ENCODE measurements at regions not wholly inside any gene's neighbourhood (a gene's known extent, or its start where the extent isn't known, plus 50 kb on each side); places are given as distances from the start of the nearest gene placed in this dataset.
"Not testable (repeated sequence)": the region's sequence is repeated elsewhere in the genome, so short reads cannot be mapped to it uniquely, and the experiment has no call there.

GRCh38 chr5:38680094-38680825 is 123.8 kb upstream of the LIFR start:
- no peak for DNase-seq

GRCh38 chr5:38681029-38681706 is 124.7 kb upstream of the LIFR start:
- no peak for DNase-seq

GRCh38 chr5:38681966-38682365 is 125.5 kb upstream of the LIFR start:
- DNase-seq: no peak

GRCh38 chr5:38686658-38687057 is 130.2 kb upstream of the LIFR start:
- no peak for DNase-seq

- no peak for DNase-seq
Observed at GRCh38 chr5:38692346-38692745, 135.9 kb upstream of the LIFR start.

- DNase-seq: no peak
Observed at GRCh38 chr5:38692781-38693527, 136.5 kb upstream of the LIFR start.

GRCh38 chr5:38695021-38695958 is 138.8 kb upstream of the LIFR start:
- DNase-seq: no peak

- DNase-seq: no peak
Observed at GRCh38 chr5:38697013-38697412, 140.6 kb upstream of the LIFR start.

- not testable (repeated sequence) for DNase-seq
Observed at GRCh38 chr5:38705529-38705928, 140.3 kb upstream of the OSMR start.

GRCh38 chr5:38706376-38706775 is 139.4 kb upstream of the OSMR start:
- no peak for DNase-seq

GRCh38 chr5:38707352-38708210 is 138.2 kb upstream of the OSMR start:
- no peak for DNase-seq

GRCh38 chr5:38709678-38710306 is 136.0 kb upstream of the OSMR start:
- no peak for DNase-seq

GRCh38 chr5:38710627-38711026 is 135.2 kb upstream of the OSMR start:
- DNase-seq: no peak

GRCh38 chr5:38712391-38712790 is 133.4 kb upstream of the OSMR start:
- no peak for DNase-seq

GRCh38 chr5:38714240-38714639 is 131.6 kb upstream of the OSMR start:
- DNase-seq: no peak

GRCh38 chr5:38714703-38715355 is 131.0 kb upstream of the OSMR start:
- no peak for DNase-seq

GRCh38 chr5:38715696-38716095 is 130.1 kb upstream of the OSMR start:
- no peak for DNase-seq

- no peak for DNase-seq
Observed at GRCh38 chr5:38716516-38716915, 129.3 kb upstream of the OSMR start.

- DNase-seq: no peak
Observed at GRCh38 chr5:38718771-38719391, 126.9 kb upstream of the OSMR start.

GRCh38 chr5:38719403-38719802 is 126.4 kb upstream of the OSMR start:
- DNase-seq: no peak
